ENCODE measurements at regions not wholly inside any gene's neighbourhood (a gene's known extent, or its start where the extent isn't known, plus 50 kb on each side); places are given as distances from the start of the nearest gene placed in this dataset.
"Not testable (repeated sequence)": the region's sequence is repeated elsewhere in the genome, so short reads cannot be mapped to it uniquely, and the experiment has no call there.

- TF ChIP-seq, protein P1, sequence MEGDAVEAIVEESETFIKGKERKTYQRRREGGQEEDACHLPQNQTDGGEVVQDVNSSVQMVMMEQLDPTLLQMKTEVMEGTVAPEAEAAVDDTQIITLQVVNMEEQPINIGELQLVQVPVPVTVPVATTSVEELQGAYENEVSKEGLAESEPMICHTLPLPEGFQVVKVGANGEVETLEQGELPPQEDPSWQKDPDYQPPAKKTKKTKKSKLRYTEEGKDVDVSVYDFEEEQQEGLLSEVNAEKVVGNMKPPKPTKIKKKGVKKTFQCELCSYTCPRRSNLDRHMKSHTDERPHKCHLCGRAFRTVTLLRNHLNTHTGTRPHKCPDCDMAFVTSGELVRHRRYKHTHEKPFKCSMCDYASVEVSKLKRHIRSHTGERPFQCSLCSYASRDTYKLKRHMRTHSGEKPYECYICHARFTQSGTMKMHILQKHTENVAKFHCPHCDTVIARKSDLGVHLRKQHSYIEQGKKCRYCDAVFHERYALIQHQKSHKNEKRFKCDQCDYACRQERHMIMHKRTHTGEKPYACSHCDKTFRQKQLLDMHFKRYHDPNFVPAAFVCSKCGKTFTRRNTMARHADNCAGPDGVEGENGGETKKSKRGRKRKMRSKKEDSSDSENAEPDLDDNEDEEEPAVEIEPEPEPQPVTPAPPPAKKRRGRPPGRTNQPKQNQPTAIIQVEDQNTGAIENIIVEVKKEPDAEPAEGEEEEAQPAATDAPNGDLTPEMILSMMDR (conservative IDR thresholded peaks at IDR 0.05; ENCODE audit: low read depth in 2 of 2) = not testable (repeated sequence)
- not testable (repeated sequence) for TF ChIP-seq CREB1 (CRISPR knock-in tag; IDR thresholded peaks at IDR 0.05; ENCODE audit: low read depth); ZNF331 (CRISPR knock-in tag; IDR thresholded peaks at IDR 0.05; ENCODE audit: low read depth); EZH2 (IDR thresholded peaks at IDR 0.05; ENCODE audit: low read depth, unreplicated experiment); REST (IDR thresholded peaks at IDR 0.05; ENCODE audit: unreplicated experiment)
Observed at GRCh38 chr11:25280821-25281220, 784.0 kb downstream of the LUZP2 start.

Measured in GM23338 (cell line).